ENCODE measurements at regions not wholly inside any gene's neighbourhood (a gene's known extent, or its start where the extent isn't known, plus 50 kb on each side); places are given as distances from the start of the nearest gene placed in this dataset.

- H3K4me3 ChIP-seq = no peak overlapping the region
- H3K9me3 ChIP-seq = no peaks in the 10 kb centered on the region
- intact Hi-C loops (cut with DNase I) = no loop called here
- no peaks in the 10 kb centered on the region for H3K27me3 ChIP-seq (replicated peaks; ENCODE audit: insufficient read depth)
- H3K27ac ChIP-seq = no peak overlapping the region
- DNase-seq (ENCODE audit: low spot score) = no peak
- TF ChIP-seq CTCF (IDR thresholded peaks at IDR 0.05) (no peak), POLR2A (IDR thresholded peaks at IDR 0.05) (no peak), POLR2AphosphoS5 (IDR thresholded peaks at IDR 0.05) (no peak)
- H3K36me3 ChIP-seq = no peaks in the 10 kb centered on the region
- H3K4me1 ChIP-seq (replicated peaks) = no peaks in the 10 kb centered on the region
Observed at GRCh38 chr2:142786918-142787702, 90.4 kb upstream of the KYNU start.

GRCh38 chr2:142782942-142783443 is 94.5 kb upstream of the KYNU start:
- WGBS = 91% methylated on average over 4 of the region's 4 CpGs
- H3K27ac ChIP-seq = no peak overlapping the region
- no peaks in the 10 kb centered on the region for H3K27me3 ChIP-seq (replicated peaks; ENCODE audit: insufficient read depth)
- no peaks in the 10 kb centered on the region for H3K4me1 ChIP-seq (replicated peaks)
- no peak for DNase-seq (ENCODE audit: low spot score)
- H3K9me3 ChIP-seq = no peaks in the 10 kb centered on the region
- H3K36me3 ChIP-seq = no peaks in the 10 kb centered on the region
- no peak overlapping the region for H3K4me3 ChIP-seq
- intact Hi-C loops (cut with DNase I) = no loop called here
- TF ChIP-seq POLR2A (IDR thresholded peaks at IDR 0.05) (no peak), CTCF (IDR thresholded peaks at IDR 0.05) (no peak), POLR2AphosphoS5 (IDR thresholded peaks at IDR 0.05) (no peak)

GRCh38 chr2:142781146-142781545 is 96.3 kb upstream of the KYNU start:
- no peak overlapping the region for H3K27ac ChIP-seq
- H3K36me3 ChIP-seq = no peaks in the 10 kb centered on the region
- H3K4me3 ChIP-seq = no peak overlapping the region
- WGBS = 96% methylated on average over 2 of the region's 2 CpGs
- H3K9me3 ChIP-seq = no peaks in the 10 kb centered on the region
- no peaks in the 10 kb centered on the region for H3K4me1 ChIP-seq (replicated peaks)
- intact Hi-C loops (cut with DNase I) = no loop called here
- no peak for DNase-seq (ENCODE audit: low spot score)
- no peak for TF ChIP-seq POLR2AphosphoS5 (IDR thresholded peaks at IDR 0.05)
- no peak for TF ChIP-seq CTCF (IDR thresholded peaks at IDR 0.05)
- no peak for TF ChIP-seq POLR2A (IDR thresholded peaks at IDR 0.05)
- no peaks in the 10 kb centered on the region for H3K27me3 ChIP-seq (replicated peaks; ENCODE audit: insufficient read depth)

- H3K27ac ChIP-seq = no peak overlapping the region
- H3K9me3 ChIP-seq = no peaks in the 10 kb centered on the region
- no peaks in the 10 kb centered on the region for H3K36me3 ChIP-seq
- no peak for TF ChIP-seq POLR2AphosphoS5 (IDR thresholded peaks at IDR 0.05)
- no peak for TF ChIP-seq CTCF (IDR thresholded peaks at IDR 0.05)
- no peak for TF ChIP-seq POLR2A (IDR thresholded peaks at IDR 0.05)
- no peak for DNase-seq (ENCODE audit: low spot score)
- intact Hi-C loops (cut with DNase I) = no loop called here
- no peaks in the 10 kb centered on the region for H3K27me3 ChIP-seq (replicated peaks; ENCODE audit: insufficient read depth)
- H3K4me3 ChIP-seq = no peak overlapping the region
- WGBS = 66% methylated on average over 3 of the region's 3 CpGs
- H3K4me1 ChIP-seq (replicated peaks) = no peaks in the 10 kb centered on the region
Observed at GRCh38 chr2:142778289-142778688, 99.2 kb upstream of the KYNU start.

GRCh38 chr2:142777742-142778141 is 99.7 kb upstream of the KYNU start:
- H3K27ac ChIP-seq = no peak overlapping the region
- H3K36me3 ChIP-seq = no peaks in the 10 kb centered on the region
- TF ChIP-seq POLR2A (IDR thresholded peaks at IDR 0.05) = no peak
- TF ChIP-seq CTCF (IDR thresholded peaks at IDR 0.05) = no peak
- TF ChIP-seq POLR2AphosphoS5 (IDR thresholded peaks at IDR 0.05) = no peak
- no peaks in the 10 kb centered on the region for H3K4me1 ChIP-seq (replicated peaks)
- no peaks in the 10 kb centered on the region for H3K27me3 ChIP-seq (replicated peaks; ENCODE audit: insufficient read depth)
- DNase-seq (ENCODE audit: low spot score) = no peak
- no peak overlapping the region for H3K4me3 ChIP-seq
- H3K9me3 ChIP-seq = no peaks in the 10 kb centered on the region
- 45% methylated on average over 2 of the region's 2 CpGs for WGBS
- intact Hi-C loops (cut with DNase I) = no loop called here
